ENCODE measurements at regions not wholly inside any gene's neighbourhood (a gene's known extent, or its start where the extent isn't known, plus 50 kb on each side); places are given as distances from the start of the nearest gene placed in this dataset.

DNA sequence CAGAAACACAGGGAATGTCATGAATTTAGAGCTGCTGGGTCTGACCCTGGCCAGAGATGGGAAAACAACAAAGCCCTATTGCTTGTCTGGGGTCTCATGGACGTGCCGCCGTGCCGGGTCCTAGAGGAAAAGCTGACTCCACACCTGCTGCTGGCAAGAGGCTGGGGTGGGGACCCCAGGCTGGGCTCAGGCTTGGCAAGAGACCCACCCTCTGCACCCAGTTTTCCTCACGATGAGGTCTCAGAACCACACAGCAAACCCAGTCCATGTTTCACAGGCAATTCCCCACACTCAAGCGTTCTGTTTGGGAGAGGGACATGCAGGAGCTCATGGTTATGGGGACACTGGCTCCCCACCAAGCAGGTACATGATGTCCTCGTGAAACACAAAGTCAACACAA, 367.3 kb upstream of the SALL3 start:
- H3F3A ChIP-seq (ENCODE audit: control insufficient read depth, insufficient read depth): no peaks in the 10 kb centered on the region
- no peak overlapping the region for H3K27ac ChIP-seq (ENCODE audit: low read depth, low read length)
- H3K4me1 ChIP-seq (ENCODE audit: control insufficient read depth, low read length): no peaks in the 10 kb centered on the region
- H3K27me3 ChIP-seq (ENCODE audit: control insufficient read depth, low read length): no peaks in the 10 kb centered on the region
- H3K9me2 ChIP-seq (replicated peaks; ENCODE audit: control insufficient read depth, low read length): no peaks in the 10 kb centered on the region
- no peaks in the 10 kb centered on the region for H3K36me3 ChIP-seq (ENCODE audit: control insufficient read depth, low read length)
- H3K4me2 ChIP-seq (ENCODE audit: low read length): no peak overlapping the region
- H4K20me1 ChIP-seq (ENCODE audit: control insufficient read depth, insufficient read depth, low read depth, low read length): no peaks in the 10 kb centered on the region
- H3K79me2 ChIP-seq (ENCODE audit: control insufficient read depth, low read length): no peaks in the 10 kb centered on the region
- H3K4me3 ChIP-seq (ENCODE audit: low read length): no peak overlapping the region
- H3K9me3 ChIP-seq (ENCODE audit: control insufficient read depth, insufficient read depth, low read length): 0 out of 2 replicates have a peak, but pooled peaks cover 3% of the 10 kb centered on the region
- TF ChIP-seq EZH2phosphoT487 (IDR thresholded peaks at IDR 0.05; ENCODE audit: borderline replicate concordance, low read length): no peak
- TF ChIP-seq, protein P1, sequence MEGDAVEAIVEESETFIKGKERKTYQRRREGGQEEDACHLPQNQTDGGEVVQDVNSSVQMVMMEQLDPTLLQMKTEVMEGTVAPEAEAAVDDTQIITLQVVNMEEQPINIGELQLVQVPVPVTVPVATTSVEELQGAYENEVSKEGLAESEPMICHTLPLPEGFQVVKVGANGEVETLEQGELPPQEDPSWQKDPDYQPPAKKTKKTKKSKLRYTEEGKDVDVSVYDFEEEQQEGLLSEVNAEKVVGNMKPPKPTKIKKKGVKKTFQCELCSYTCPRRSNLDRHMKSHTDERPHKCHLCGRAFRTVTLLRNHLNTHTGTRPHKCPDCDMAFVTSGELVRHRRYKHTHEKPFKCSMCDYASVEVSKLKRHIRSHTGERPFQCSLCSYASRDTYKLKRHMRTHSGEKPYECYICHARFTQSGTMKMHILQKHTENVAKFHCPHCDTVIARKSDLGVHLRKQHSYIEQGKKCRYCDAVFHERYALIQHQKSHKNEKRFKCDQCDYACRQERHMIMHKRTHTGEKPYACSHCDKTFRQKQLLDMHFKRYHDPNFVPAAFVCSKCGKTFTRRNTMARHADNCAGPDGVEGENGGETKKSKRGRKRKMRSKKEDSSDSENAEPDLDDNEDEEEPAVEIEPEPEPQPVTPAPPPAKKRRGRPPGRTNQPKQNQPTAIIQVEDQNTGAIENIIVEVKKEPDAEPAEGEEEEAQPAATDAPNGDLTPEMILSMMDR (IDR thresholded peaks at IDR 0.05; ENCODE audit: low read depth, low read length, poor library complexity, severe bottlenecking): no peak

DNA sequence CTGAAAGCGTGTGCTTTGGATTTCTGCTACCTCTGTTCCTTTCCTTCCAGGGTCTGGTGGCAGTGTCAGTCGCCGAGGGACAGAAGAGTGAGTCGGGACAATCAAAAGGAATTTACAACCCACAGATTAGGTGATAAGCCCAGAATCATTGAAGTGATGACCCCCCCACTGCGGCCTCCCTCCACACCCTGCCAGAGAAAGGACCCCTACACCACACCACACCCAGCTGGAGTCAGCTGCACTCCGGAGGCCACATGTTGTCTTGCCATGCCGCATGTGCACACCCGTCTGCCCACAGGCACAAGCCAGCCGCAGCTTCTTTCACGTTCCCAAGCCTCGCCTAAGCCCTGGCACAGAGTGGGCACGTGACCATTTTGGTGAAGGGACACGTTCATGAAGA, 366.8 kb upstream of the SALL3 start:
- Histone ChIP-seq H3K27ac (ENCODE audit: low read depth, low read length) (no peak overlapping the region), H3K4me2 (ENCODE audit: low read length) (no peak overlapping the region), H4K20me1 (ENCODE audit: control insufficient read depth, insufficient read depth, low read depth, low read length) (no peaks in the 10 kb centered on the region), H3K36me3 (ENCODE audit: control insufficient read depth, low read length) (no peaks in the 10 kb centered on the region), H3K79me2 (ENCODE audit: control insufficient read depth, low read length) (no peaks in the 10 kb centered on the region), H3K9me3 (ENCODE audit: control insufficient read depth, insufficient read depth, low read length) (0 out of 2 replicates have a peak, but pooled peaks cover 3% of the 10 kb centered on the region), H3K4me1 (ENCODE audit: control insufficient read depth, low read length) (no peaks in the 10 kb centered on the region), H3K9me2 (replicated peaks; ENCODE audit: control insufficient read depth, low read length) (no peaks in the 10 kb centered on the region), H3K27me3 (ENCODE audit: control insufficient read depth, low read length) (no peaks in the 10 kb centered on the region), H3K4me3 (ENCODE audit: low read length) (no peak overlapping the region), H3F3A (ENCODE audit: control insufficient read depth, insufficient read depth) (no peaks in the 10 kb centered on the region)
- TF ChIP-seq EZH2phosphoT487 (IDR thresholded peaks at IDR 0.05; ENCODE audit: borderline replicate concordance, low read length): no peak
- TF ChIP-seq, protein P1 (IDR thresholded peaks at IDR 0.05; ENCODE audit: low read depth, low read length, poor library complexity, severe bottlenecking): no peak

DNA sequence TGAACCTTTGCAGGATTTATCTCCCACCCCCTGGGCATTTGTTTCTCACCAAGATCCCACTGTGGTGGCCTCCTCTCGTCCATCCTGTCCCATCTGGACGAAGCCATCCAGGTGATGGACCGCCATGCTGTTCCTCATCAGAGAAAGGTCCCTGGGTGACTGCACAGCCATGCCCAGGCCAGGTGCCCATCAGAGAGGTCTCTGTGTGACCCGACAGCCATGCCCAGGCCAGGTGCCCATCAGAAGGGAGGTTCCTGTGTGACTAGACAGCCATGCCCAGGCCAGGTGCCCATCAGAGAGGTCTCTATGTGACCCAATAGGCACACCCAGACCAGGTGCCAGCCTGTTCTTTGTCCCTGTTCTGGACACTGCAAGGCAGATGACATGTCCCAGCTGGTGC, 360.9 kb upstream of the SALL3 start:
- H3K9me3 ChIP-seq (ENCODE audit: control insufficient read depth, insufficient read depth, low read length): peaks cover 3% of the 10 kb centered on the region; the same call in 1 of the 2 replicates
- no peaks in the 10 kb centered on the region for H3F3A ChIP-seq (ENCODE audit: control insufficient read depth, insufficient read depth)
- no peak overlapping the region for H3K27ac ChIP-seq (ENCODE audit: low read depth, low read length)
- no peak overlapping the region for H3K4me2 ChIP-seq (ENCODE audit: low read length)
- no peaks in the 10 kb centered on the region for H3K4me1 ChIP-seq (ENCODE audit: control insufficient read depth, low read length)
- TF ChIP-seq, protein P1 (IDR thresholded peaks at IDR 0.05; ENCODE audit: low read depth, low read length, poor library complexity, severe bottlenecking): no peak
- TF ChIP-seq EZH2phosphoT487 (IDR thresholded peaks at IDR 0.05; ENCODE audit: borderline replicate concordance, low read length): no peak
- H3K79me2 ChIP-seq (ENCODE audit: control insufficient read depth, low read length): no peaks in the 10 kb centered on the region
- no peaks in the 10 kb centered on the region for H3K36me3 ChIP-seq (ENCODE audit: control insufficient read depth, low read length)
- no peaks in the 10 kb centered on the region for H3K27me3 ChIP-seq (ENCODE audit: control insufficient read depth, low read length)
- H3K4me3 ChIP-seq (ENCODE audit: low read length): no peak overlapping the region
- no peaks in the 10 kb centered on the region for H3K9me2 ChIP-seq (replicated peaks; ENCODE audit: control insufficient read depth, low read length)
- H4K20me1 ChIP-seq (ENCODE audit: control insufficient read depth, insufficient read depth, low read depth, low read length): no peaks in the 10 kb centered on the region
